ENCODE measurements at regions not wholly inside any gene's neighbourhood (a gene's known extent, or its start where the extent isn't known, plus 50 kb on each side); places are given as distances from the start of the nearest gene placed in this dataset.

- no peak overlapping the region for H3K4me3 Mint-ChIP-seq (ENCODE audit: unreplicated experiment)
- DNase-seq = no peak
- H3K9me3 Mint-ChIP-seq (ENCODE audit: unreplicated experiment) = no peaks in the 10 kb centered on the region
- no peak overlapping the region for H3K27ac Mint-ChIP-seq (ENCODE audit: unreplicated experiment)
- H3K27me3 Mint-ChIP-seq (ENCODE audit: unreplicated experiment) = no peaks in the 10 kb centered on the region
- no peaks in the 10 kb centered on the region for H3K36me3 Mint-ChIP-seq (ENCODE audit: unreplicated experiment)
- H3K4me1 Mint-ChIP-seq (ENCODE audit: low read depth, unreplicated experiment) = no peaks in the 10 kb centered on the region
- no peak for TF ChIP-seq CTCF (IDR thresholded peaks at IDR 0.05; ENCODE audit: partially characterized antibody, unreplicated experiment)
Observed at GRCh38 chr5:100641833-100642232, 106.7 kb downstream of the FAM174A start.

GRCh38 chr5:100643473-100643872, 108.3 kb downstream of the FAM174A start:
- no peak for DNase-seq
- no peak for TF ChIP-seq CTCF (IDR thresholded peaks at IDR 0.05; ENCODE audit: partially characterized antibody, unreplicated experiment)
- Mint-ChIP-seq H3K27me3 (ENCODE audit: unreplicated experiment) (no peaks in the 10 kb centered on the region), H3K27ac (ENCODE audit: unreplicated experiment) (no peak overlapping the region), H3K4me1 (ENCODE audit: low read depth, unreplicated experiment) (no peaks in the 10 kb centered on the region), H3K4me3 (ENCODE audit: unreplicated experiment) (no peak overlapping the region), H3K9me3 (ENCODE audit: unreplicated experiment) (no peaks in the 10 kb centered on the region), H3K36me3 (ENCODE audit: unreplicated experiment) (no peaks in the 10 kb centered on the region)

- no peak for DNase-seq
- no peaks in the 10 kb centered on the region for H3K4me1 Mint-ChIP-seq (ENCODE audit: low read depth, unreplicated experiment)
- no peak overlapping the region for H3K4me3 Mint-ChIP-seq (ENCODE audit: unreplicated experiment)
- H3K27ac Mint-ChIP-seq (ENCODE audit: unreplicated experiment) = no peak overlapping the region
- H3K27me3 Mint-ChIP-seq (ENCODE audit: unreplicated experiment) = no peaks in the 10 kb centered on the region
- no peak for TF ChIP-seq CTCF (IDR thresholded peaks at IDR 0.05; ENCODE audit: partially characterized antibody, unreplicated experiment)
- no peaks in the 10 kb centered on the region for H3K36me3 Mint-ChIP-seq (ENCODE audit: unreplicated experiment)
- H3K9me3 Mint-ChIP-seq (ENCODE audit: unreplicated experiment) = no peaks in the 10 kb centered on the region
Observed at GRCh38 chr5:100644185-100644584, 109.0 kb downstream of the FAM174A start.

- H3K27me3 Mint-ChIP-seq (ENCODE audit: unreplicated experiment) = no peaks in the 10 kb centered on the region
- no peaks in the 10 kb centered on the region for H3K9me3 Mint-ChIP-seq (ENCODE audit: unreplicated experiment)
- no peaks in the 10 kb centered on the region for H3K36me3 Mint-ChIP-seq (ENCODE audit: unreplicated experiment)
- no peaks in the 10 kb centered on the region for H3K4me1 Mint-ChIP-seq (ENCODE audit: low read depth, unreplicated experiment)
- no peak overlapping the region for H3K4me3 Mint-ChIP-seq (ENCODE audit: unreplicated experiment)
- TF ChIP-seq CTCF (IDR thresholded peaks at IDR 0.05; ENCODE audit: partially characterized antibody, unreplicated experiment) = no peak
- DNase-seq = no peak
- no peak overlapping the region for H3K27ac Mint-ChIP-seq (ENCODE audit: unreplicated experiment)
Observed at GRCh38 chr5:100644776-100645175, 109.6 kb downstream of the FAM174A start.

GRCh38 chr5:100646011-100646410, 110.8 kb downstream of the FAM174A start:
- Mint-ChIP-seq H3K4me3 (ENCODE audit: unreplicated experiment) (no peak overlapping the region), H3K27me3 (ENCODE audit: unreplicated experiment) (no peaks in the 10 kb centered on the region), H3K4me1 (ENCODE audit: low read depth, unreplicated experiment) (no peaks in the 10 kb centered on the region), H3K9me3 (ENCODE audit: unreplicated experiment) (no peaks in the 10 kb centered on the region), H3K36me3 (ENCODE audit: unreplicated experiment) (no peaks in the 10 kb centered on the region), H3K27ac (ENCODE audit: unreplicated experiment) (no peak overlapping the region)
- TF ChIP-seq CTCF (IDR thresholded peaks at IDR 0.05; ENCODE audit: partially characterized antibody, unreplicated experiment) = no peak
- DNase-seq = no peak

All from glutamatergic neuron (in vitro differentiated cells).